Spleen (tissue), 7 donors: ENCODE measurements at regions not wholly inside any gene's neighbourhood (a gene's known extent, or its start where the extent isn't known, plus 50 kb on each side); places are given as distances from the start of the nearest gene placed in this dataset.

ENCODE experiments used
- CTCF ChIP-seq, 11 experiments: fragments of 200-600 bp in 7 of 11; fragments of 450-650 bp in 4 of 11; sonication (generic) in 4 of 11; IDR thresholded peaks in 8 of 11; conservative IDR thresholded peaks in 3 of 11; 1 replicate in 7 of 11; 2 replicates in 4 of 11; pipeline versions ENCODE4 v1.4.0 to v1.8.0; 2016 to 2021; ENCODE audit warnings: antibody characterized with exemption in 11 of 11, inconsistent platforms in 4 of 11, mild to moderate bottlenecking in 1 of 11
- POLR2A ChIP-seq, 3 donors: fragments of 450-650 bp; IDR thresholded peaks; one replicate each; pipeline ENCODE4 v1.5.1; 2017; ENCODE audit warnings: antibody characterized with exemption in 3 of 3, mild to moderate bottlenecking in 1 of 3
- POLR2AphosphoS5 ChIP-seq, 3 donors: sonication (generic); formaldehyde crosslinking; IDR thresholded peaks; one replicate each; pipeline ENCODE4 v1.5.1; 2017; ENCODE audit warnings: antibody characterized with exemption in 3 of 3
- donor health status: DM: no; HTN: no; CAD: no; lungs with moderate emphysema.
- donor health status: DM: no; HTN: no; CAD: no.
- donor health status: DM: no; HTN: no; CAD: no.

- no peak for TF ChIP-seq CTCF (IDR thresholded peaks at IDR 0.05 in 8 of 11, conservative IDR thresholded peaks at IDR 0.05 in 3 of 11)
- no peak for TF ChIP-seq POLR2A (IDR thresholded peaks at IDR 0.05)
- no peak for TF ChIP-seq POLR2AphosphoS5 (IDR thresholded peaks at IDR 0.05)
These were observed 58.0 kb upstream of the CD2AP start for GRCh38 chr6:47419621-47420020.
